CD4-positive, alpha-beta T cell treated with Interleukin-21 for 1 hour (primary cell): ENCODE measurements at regions not wholly inside any gene's neighbourhood (a gene's known extent, or its start where the extent isn't known, plus 50 kb on each side); places are given as distances from the start of the nearest gene placed in this dataset.
"Not testable (repeated sequence)": the region's sequence is repeated elsewhere in the genome, so short reads cannot be mapped to it uniquely, and the experiment has no call there.

Source experiments
- DNase-seq: peaks from one replicate; pipeline ENCODE4 v3.0.0-alpha.2; 2020

DNA sequence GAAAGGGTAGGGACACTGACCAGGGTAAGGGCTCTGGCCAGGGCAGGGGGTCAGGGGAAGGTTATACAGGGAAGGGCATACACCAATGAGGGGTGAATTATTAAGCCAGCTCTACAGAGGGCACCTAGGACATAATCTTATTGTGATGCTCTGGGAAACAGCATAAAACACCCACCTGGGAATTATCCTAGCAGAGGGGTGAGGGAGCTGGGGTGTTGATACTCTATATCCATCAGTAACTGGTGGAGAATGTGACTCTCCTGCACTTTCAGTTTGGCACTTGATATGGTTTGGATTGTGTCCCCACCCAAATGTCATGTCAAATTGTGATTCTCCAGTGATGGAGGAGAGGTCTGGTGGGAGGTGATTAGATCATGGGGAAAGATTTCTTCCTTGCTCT lies 291.2 kb downstream of the ASMT start:
- no peak for DNase-seq

DNA sequence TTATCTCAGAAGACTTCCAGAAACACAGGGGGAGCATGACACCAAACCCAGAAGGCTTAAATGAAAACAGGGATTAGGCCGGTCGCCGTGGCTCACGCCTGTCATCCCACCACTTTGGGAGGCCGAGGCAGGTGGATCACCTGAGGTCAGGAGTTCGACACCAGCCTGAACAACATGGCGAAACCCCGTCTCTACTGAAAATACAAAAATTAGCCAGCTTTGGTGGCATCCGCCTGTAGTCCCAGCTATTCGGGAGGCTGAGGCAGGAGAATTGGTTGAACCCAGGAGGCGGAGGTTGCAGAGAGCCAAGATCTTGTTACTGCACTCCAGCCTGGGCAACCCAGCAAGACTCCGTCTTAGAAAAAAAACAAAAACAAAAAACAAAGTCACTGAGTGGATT lies 294.1 kb downstream of the ASMT start:
- DNase-seq: not testable (repeated sequence)

DNA sequence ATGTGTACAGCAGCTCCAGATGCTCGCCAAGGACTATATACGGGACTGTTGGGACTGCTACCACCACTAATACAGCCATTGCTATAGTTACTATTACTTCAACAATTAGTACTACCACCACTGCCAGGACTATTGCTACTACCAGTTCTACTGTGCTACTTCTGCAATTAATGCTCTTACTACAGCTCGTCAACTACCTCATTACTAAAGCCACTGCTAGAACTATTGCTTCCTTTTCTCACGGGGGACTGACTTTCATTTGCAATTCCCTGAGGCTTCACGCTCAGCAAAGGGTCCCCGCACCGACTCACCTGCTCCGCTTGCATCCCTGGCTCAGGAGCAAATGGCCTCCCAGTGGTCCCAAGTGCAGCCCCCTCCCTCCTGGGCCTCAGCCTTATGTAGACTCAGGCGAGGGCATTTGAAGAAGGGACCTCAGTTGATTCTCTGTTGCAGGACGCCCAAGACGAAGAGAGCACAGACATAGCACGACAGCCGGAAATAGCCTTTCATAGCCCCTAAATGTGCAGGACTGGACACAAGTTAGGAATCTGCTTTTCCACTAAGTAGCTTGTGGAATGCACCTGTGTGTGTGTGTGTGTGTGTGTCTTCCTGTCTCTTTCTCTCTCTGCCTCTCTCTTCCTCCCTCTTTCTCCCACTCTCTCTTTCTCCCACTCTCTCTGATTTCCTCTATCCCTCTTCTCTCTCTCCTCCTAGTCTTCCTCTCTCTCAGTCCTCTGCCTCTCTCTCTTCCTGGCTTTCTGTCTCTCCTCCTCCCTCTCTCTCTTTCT lies 294.8 kb downstream of the ASMT start:
- DNase-seq: no peak

DNA sequence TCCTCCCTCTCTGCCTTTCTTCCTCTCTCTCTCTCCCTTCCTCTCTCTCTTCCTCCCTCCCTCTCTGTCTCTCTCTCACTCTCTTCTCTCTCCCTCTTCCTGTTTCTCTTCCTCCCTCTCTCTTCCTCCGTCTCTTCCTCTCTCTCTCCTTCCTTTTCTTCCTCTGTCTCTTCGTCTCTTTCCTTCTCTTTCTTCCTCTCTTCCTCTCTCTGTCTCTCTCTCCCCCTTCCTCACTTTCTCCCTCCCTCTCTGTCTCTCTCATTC lies 295.3 kb downstream of the ASMT start:
- DNase-seq: no peak

DNA sequence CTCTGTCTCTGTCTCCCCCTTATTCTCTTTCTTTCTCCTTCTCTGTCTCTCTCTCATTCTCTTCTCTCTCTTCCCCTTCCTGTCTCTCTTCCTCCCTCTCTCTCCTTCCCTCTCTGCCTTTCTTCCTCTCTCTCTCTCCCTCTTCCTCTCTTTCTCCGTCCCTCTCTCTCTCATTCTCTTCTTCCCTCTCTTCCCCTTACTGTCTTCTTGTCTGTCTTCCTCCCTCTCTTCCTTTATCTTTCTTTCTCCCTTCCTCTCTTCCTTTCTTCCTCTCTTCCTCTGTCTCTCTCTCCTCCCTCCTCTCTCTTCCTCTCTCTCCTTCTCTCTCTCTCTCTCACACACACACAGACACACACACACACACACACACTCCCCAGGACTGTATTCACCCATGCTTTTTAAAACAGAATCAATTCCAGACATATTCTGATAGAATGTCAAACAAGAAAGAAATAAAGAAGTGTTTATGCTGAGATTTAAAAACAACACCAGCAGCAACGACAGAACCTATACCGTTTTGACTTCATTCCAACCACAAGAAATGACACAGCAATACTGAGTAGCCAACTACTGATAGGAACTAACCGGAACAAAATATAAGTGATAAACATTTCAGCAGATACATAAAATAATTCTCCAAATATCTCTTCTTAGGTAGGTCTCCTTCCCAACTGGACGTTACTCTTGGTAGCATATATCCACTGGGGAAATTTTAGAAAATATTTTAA lies 296.7 kb downstream of the ASMT start:
- DNase-seq: no peak

DNA sequence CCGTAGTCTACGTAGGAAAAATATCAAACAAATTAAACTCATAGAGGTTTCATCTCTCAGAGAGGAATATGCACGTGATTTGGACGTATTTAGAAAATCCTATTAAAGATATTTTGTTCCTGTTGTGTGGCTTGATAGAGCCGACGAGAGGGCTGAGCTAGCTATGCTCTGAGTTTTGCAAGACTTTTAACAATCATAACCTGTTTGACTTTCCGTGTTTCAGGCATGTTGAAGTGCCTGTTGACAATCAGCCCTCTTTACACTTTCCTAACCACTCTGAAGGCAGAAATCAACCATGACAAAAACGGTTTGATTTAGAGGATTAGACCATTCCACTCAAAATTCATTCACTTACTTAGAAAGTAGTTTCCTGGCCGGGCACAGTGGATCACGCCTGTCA lies 297.3 kb downstream of the ASMT start:
- DNase-seq: no peak

DNA sequence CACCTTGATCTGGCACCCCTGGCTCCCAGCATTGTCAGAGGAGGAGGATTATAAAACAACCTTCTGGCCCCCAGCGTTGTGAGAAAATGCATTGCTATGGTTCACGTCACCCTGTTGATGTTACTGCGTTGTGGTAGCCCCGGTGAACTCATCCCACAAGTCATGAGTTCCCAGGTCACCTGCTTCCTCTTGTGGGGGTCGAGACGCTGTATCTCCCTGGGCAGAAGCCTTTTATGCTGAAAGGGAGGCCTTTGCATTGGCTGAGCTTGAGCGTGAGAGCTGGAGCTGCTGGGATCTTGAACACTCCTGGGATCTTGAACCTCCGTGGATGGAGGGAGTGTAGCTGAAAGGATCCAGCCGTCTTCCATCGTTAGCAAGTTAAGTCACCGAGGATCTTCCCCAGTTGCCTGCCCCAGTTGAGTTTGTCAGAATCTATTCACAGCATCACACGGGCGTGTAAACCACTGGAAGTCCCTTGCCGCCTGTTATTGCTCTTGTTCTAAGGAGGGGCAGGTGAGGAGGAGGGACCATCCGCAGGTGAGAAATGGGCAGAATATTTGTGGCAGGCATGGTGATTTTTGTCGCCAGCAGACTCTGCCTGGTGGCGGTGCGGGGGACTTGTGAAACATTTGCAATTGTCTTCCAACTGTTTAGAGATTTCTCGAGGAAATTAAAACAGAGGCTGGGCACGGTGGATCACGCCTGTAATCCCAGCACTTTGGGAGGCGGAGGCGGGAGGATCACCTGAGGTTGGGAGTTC lies 299.9 kb downstream of the ASMT start:
- no peak for DNase-seq

DNA sequence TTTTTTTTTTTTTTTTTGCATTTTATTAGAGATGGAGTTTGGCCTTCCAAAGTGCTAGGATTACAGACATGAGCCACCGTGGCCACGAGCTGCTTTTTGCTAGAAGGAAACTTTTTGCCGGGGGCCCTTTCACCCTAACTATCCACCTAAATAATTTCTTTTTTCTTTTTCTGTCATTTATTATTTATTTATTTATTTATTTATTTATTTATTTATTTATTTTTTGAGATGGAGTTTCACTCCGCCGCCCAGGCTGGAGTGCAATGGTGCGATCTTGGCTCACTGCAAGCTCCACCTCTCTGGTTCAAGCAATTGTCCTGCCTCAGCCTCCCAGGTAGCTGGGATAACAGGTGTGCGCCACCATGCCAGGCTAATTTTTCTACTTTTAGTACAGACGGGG lies 303.9 kb downstream of the ASMT start:
- no peak for DNase-seq

DNA sequence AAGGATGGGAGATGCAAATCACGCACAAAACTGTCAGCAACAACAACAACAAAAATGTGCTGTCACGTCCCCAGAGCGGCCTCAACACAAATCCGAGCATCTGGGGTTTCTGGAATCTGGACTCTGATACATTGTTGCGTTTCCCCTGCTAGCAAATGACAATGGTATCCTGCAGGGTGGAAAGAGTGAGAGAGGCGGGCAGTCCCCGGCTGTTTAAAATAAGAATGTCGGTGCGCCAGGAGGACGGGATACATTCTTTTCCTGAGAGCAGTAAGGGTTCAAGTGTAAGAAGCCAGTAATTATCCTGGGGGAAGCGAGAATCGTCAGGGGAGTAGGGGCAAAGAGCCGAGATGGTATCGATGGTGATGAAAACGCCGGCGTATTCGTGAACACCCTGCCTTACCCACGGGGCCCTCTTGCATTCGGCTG lies 310.2 kb downstream of the ASMT start:
- DNase-seq: no peak

DNA sequence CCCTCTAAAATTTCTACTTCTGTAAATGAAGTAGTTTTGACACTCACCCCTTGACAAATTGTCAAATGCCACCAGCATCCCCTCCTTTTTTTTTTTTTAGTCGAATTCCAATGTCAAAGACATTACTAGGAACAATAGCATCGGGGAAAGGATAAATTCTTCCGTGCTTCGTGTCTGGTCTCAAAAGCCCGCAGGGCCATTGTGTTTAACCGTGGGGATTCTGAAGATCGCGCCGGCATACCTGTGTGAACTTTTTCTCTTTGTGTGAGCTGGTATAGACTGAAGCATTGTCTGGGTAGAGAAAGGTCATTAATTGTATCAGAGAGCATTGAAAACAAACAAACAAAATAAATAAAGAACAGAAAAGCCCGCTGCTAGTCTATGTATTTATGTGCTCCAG lies 313.9 kb downstream of the ASMT start:
- DNase-seq: no peak

DNA sequence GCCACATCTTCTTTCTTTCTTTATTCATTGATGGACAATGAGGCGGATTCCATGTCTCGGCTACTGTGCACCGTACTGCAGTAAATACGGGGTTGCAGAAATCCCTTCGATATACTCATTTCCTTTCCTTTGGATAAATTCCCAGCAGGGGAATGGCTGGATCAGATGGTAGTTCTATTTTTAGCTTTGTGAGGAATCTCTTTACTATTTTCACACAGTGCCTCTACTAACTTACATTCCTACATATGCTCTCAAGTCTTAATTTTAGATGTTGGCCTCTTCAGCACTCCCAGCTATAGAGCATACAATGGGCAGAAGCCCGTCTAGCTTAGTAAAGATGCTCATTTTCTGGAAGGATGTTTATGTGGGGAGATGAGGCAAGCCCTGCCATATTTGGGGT lies 317.4 kb downstream of the ASMT start:
- DNase-seq: no peak

DNA sequence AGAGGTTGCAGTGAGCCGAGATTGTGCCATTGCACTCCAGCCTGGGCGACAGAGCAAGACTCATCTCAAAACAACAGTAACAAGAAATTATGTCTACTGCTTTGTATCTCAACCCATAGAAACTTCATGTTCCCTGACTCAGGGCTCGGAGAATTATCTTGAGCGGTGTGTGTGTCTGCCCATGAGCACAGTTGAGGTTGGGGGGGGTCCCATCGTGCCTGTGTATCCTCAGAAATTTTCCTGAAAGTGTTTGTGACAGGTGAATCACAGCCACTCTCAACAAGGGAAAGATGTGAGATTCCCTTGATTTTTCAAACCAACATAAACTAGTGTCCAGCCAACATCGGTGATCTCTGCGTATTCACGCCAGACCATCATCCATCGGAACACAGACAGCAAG lies 319.1 kb downstream of the ASMT start:
- no peak for DNase-seq

DNA sequence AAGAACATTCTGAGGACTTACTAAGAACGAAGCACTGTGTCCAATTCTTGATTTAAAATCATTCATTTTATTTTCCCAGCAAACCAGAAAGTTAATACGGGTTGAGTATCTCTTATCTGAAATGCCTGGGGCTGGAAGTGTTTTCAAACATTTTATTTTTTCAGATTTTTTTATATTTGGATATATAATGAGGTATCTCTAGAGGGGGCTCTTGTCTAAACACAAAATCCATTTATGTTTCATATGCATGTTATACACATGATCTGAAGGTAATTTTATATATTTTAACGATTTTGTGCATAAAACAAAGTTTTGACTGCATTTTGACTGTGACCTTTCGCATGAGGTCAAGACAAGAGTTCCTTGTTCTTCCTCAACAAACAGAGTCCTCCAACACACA lies 320.9 kb downstream of the ASMT start:
- no peak for DNase-seq

DNA sequence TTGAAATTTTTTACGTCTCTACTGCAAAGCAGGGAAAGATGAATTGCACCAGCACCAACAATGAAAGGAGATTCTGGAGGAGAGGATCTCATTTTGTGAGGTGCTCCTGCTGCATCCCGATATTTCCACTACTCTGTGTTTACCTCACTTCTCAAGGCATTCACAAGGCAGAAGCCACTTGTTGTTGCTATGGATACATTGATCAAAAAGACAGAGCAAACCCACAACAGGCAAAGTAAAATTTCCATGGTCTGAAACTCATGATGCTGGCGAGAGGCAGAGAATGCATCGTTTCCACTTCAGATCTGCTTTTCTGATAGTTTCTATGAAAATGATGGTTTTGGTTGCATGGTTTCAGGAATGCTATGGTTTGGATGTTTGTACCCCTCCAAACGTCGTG lies 323.3 kb downstream of the ASMT start:
- DNase-seq: no peak

DNA sequence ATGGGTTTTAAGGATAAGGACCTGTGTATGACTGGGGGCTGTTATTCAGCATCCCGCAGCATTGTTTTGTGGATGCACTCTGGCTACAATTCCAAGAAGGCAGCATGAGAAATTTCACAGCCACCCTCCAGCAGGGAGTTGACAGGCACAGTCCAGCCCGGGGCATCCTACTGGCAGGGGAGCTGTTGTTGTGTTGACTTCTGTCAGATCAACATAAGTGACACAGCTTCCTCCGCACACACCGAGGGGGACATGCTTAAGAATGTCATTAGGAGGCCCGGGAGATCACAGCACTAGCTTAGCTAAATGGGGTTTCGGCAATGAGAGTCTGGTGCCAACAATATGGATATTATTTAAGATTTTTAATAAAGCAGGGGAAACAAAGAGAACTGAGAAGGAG lies 326.5 kb downstream of the ASMT start:
- DNase-seq: no peak

DNA sequence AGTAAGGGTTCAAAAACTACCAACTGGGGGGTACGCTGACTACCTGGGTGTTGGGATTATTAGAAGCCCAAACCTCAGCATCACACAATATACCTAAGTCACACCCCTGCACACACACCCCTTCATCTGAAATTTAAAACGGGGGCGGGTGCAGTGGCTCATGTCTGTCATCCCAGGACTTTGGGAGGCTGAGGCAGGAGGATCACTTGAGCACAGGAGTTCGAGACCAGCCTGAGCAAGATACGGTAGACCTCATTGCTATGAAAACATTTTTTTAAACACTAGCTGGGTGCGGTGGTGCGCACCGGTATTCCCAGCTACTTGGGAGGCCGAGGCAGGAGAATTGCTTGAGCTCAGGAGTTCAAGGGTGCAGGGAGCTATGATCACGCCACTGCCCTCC lies 331.0 kb downstream of the ASMT start:
- no peak for DNase-seq

DNA sequence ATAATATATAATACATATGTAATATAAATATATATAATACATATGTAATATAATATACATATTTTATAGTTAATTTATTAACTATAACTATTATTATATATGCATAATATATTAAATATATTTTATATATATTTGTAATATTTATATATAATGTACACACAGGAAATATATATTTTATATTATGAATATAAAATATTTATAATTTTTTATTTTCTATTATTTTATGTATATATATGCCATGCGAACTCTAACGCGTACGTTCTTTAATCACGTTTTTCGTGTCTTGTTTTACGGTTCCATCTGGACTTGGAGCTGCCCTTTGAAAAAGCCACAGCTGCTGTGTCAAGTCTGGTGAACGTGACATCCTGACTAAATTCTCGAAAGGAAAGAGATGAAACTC lies 332.1 kb downstream of the ASMT start:
- no peak for DNase-seq
